ENCODE measurements at regions not wholly inside any gene's neighbourhood (a gene's known extent, or its start where the extent isn't known, plus 50 kb on each side); places are given as distances from the start of the nearest gene placed in this dataset.

- ATAC-seq (peak; percentile 82 to 92 (median 87)), FAIRE-seq (no peak), DNase-seq (peak; percentile 48 to 99 (median 98))
- intact Hi-C loops (cut with DNase I) = no loop called here
- H3K4me3 ChIP-seq = peak overlapping the region; percentile 55 to 67 (median 60)
- H3K27me3 ChIP-seq = no peaks in the 10 kb centered on the region
- H3K36me3 ChIP-seq = no peaks in the 10 kb centered on the region
- peaks cover 0 to 17% (median 13%) of the 10 kb centered on the region in 3 donors for H3K4me1 ChIP-seq
- TF ChIP-seq, protein P1, sequence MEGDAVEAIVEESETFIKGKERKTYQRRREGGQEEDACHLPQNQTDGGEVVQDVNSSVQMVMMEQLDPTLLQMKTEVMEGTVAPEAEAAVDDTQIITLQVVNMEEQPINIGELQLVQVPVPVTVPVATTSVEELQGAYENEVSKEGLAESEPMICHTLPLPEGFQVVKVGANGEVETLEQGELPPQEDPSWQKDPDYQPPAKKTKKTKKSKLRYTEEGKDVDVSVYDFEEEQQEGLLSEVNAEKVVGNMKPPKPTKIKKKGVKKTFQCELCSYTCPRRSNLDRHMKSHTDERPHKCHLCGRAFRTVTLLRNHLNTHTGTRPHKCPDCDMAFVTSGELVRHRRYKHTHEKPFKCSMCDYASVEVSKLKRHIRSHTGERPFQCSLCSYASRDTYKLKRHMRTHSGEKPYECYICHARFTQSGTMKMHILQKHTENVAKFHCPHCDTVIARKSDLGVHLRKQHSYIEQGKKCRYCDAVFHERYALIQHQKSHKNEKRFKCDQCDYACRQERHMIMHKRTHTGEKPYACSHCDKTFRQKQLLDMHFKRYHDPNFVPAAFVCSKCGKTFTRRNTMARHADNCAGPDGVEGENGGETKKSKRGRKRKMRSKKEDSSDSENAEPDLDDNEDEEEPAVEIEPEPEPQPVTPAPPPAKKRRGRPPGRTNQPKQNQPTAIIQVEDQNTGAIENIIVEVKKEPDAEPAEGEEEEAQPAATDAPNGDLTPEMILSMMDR (IDR thresholded peaks at IDR 0.05) = peak in 3 of 4 donors; percentile 13 to 46 (median 29)
- WGBS, 2 donors = 0 to 1% methylated on average over 36 to 59 of the region's 59 CpGs
- peak overlapping the region; percentile 92 to 99 (median 96) for H3K27ac ChIP-seq
- no peaks in the 10 kb centered on the region for H3K9me3 ChIP-seq
These were observed 97.9 kb upstream of the SERTAD2 start for GRCh38 chr2:64751286-64752260.

GRCh38 chr2:64753399-64753798, 99.7 kb upstream of the SERTAD2 start:
- WGBS, 2 donors = 50 to 51% methylated on average over 2 of the region's 2 CpGs
- Histone ChIP-seq H3K9me3 (no peaks in the 10 kb centered on the region), H3K36me3 (no peaks in the 10 kb centered on the region), H3K27me3 (no peaks in the 10 kb centered on the region), H3K4me3 (no peak overlapping the region), H3K4me1 (peaks cover 0 to 17% (median 13%) of the 10 kb centered on the region in 3 donors), H3K27ac (no peak overlapping the region)
- TF ChIP-seq, protein P1 (IDR thresholded peaks at IDR 0.05) = no peak
- ATAC-seq (no peak), FAIRE-seq (no peak), DNase-seq (no peak)
- intact Hi-C loops (cut with DNase I) = no loop called here

GRCh38 chr2:64754570-64754969, 100.9 kb upstream of the SERTAD2 start:
- no peak for FAIRE-seq
- H3K27ac ChIP-seq = no peak overlapping the region
- peaks cover 0 to 6% (median 5%) of the 10 kb centered on the region in 3 donors for H3K4me1 ChIP-seq
- 41 to 57% methylated on average over 1 of the region's 1 CpG for WGBS, 2 donors
- no peaks in the 10 kb centered on the region for H3K36me3 ChIP-seq
- no peak for DNase-seq
- intact Hi-C loops (cut with DNase I) = no loop called here
- no peak for ATAC-seq
- TF ChIP-seq, protein P1 (IDR thresholded peaks at IDR 0.05) = no peak
- H3K4me3 ChIP-seq = no peak overlapping the region
- H3K27me3 ChIP-seq = no peaks in the 10 kb centered on the region
- no peaks in the 10 kb centered on the region for H3K9me3 ChIP-seq

GRCh38 chr2:64757126-64757525, 103.4 kb upstream of the SERTAD2 start:
- no peaks in the 10 kb centered on the region for H3K36me3 ChIP-seq
- FAIRE-seq (no peak), DNase-seq (no peak), ATAC-seq (no peak)
- intact Hi-C loops (cut with DNase I) = no loop called here
- TF ChIP-seq, protein P1 (IDR thresholded peaks at IDR 0.05) = no peak
- no peaks in the 10 kb centered on the region for H3K27me3 ChIP-seq
- no peak overlapping the region for H3K27ac ChIP-seq
- no peak overlapping the region for H3K4me3 ChIP-seq
- H3K9me3 ChIP-seq = no peaks in the 10 kb centered on the region
- H3K4me1 ChIP-seq = peaks cover 0 to 3% (median 3%) of the 10 kb centered on the region in 3 donors
- 64 to 85% methylated on average over 2 of the region's 2 CpGs for WGBS, 2 donors

GRCh38 chr2:64760128-64760527, 106.4 kb upstream of the SERTAD2 start:
- WGBS, 2 donors = 93 to 97% methylated on average over 5 of the region's 5 CpGs
- no peak for ATAC-seq
- intact Hi-C loops (cut with DNase I) = no loop called here
- Histone ChIP-seq H3K27ac (no peak overlapping the region), H3K4me3 (no peak overlapping the region), H3K27me3 (no peaks in the 10 kb centered on the region), H3K4me1 (no peaks in the 10 kb centered on the region), H3K9me3 (no peaks in the 10 kb centered on the region), H3K36me3 (no peaks in the 10 kb centered on the region)
- FAIRE-seq = no peak
- DNase-seq = no peak
- TF ChIP-seq, protein P1 (IDR thresholded peaks at IDR 0.05) = no peak

Data from pancreas (tissue), 10 donors.